GM12878 (cell line): ENCODE measurements at regions not wholly inside any gene's neighbourhood (a gene's known extent, or its start where the extent isn't known, plus 50 kb on each side); places are given as distances from the start of the nearest gene placed in this dataset.

Experiments used
- ATAC-seq: fragments of 200-7000 bp; cut with Tn5 transposase; 3 replicates; pipeline ENCODE4 v1.9.1; 2020; ENCODE audit warnings: mild to moderate bottlenecking, moderate library complexity
- BruUV-seq: library from RNA; stranded (reverse); fragments of 400-500 nt; replicated peaks from 2 replicates; lab custom pipeline; 2021; lab: Mats Ljungman, UMichigan
- CTCF ChIA-PET: fragments of 300-600 bp; sonication (Branson Sonifier 250); formaldehyde crosslinking; extraction: SDS; loops from one replicate; lab custom pipeline; 2021; ENCODE audit warnings: inconsistent platforms; lab: Yijun Ruan, JAX
- POLR2A ChIA-PET: fragments of 350-600 bp; formaldehyde crosslinking; extraction: SDS; loops from one replicate; lab custom pipeline; 2021; ENCODE audit warnings: inconsistent platforms; lab: Charles Lee
- RAD21 ChIA-PET: fragments of 300-600 bp; sonication (Branson Sonifier 250); formaldehyde crosslinking; loops from one replicate; lab custom pipeline; 2023; ENCODE audit warnings: antibody characterized with exemption; ENCODE audit not compliant: unreplicated experiment; lab: Charles Lee
- SMC1A ChIA-PET: fragments of 300-600 bp; sonication (Branson Sonifier 250); formaldehyde crosslinking; loops from one replicate; lab custom pipeline; 2023; ENCODE audit not compliant: unreplicated experiment, uncharacterized antibody; lab: Charles Lee
- DNase-seq: peaks from one replicate; pipeline ENCODE4 v3.0.0-alpha.2; 2011; ENCODE audit warnings: low read depth, low spot score
- FAIRE-seq: peaks from 3 replicates; lab custom pipeline; 2011; peaks lifted over from hg19 to GRCh38; lab: Jason Lieb, UNC
- H2AFZ ChIP-seq: 2 replicates; pipeline ENCODE4 v1.6.0; 2011; ENCODE audit warnings: low read depth, low read length, control low read depth; ENCODE audit not compliant: control insufficient read depth
- H3K27ac ChIP-seq: 2 replicates; pipeline ENCODE4 v1.5.1; 2011; ENCODE audit warnings: control low read depth; ENCODE audit not compliant: control insufficient read depth, insufficient read depth
- H3K27me3 ChIP-seq, 2 experiments: replicated peaks in 1 of 2; 2 replicates each; pipeline versions ENCODE4 v1.6.0 to v1.6.1; 2011; ENCODE audit warnings: low read length in 1 of 2; ENCODE audit not compliant: control insufficient read depth in 2 of 2, insufficient read depth in 2 of 2
- H3K36me3 ChIP-seq, 2 experiments: 2 replicates each; pipeline ENCODE4 v1.5.1; 2011; ENCODE audit warnings: low read length in 1 of 2; ENCODE audit not compliant: control insufficient read depth in 2 of 2, insufficient read depth in 2 of 2
- H3K4me1 ChIP-seq: 2 replicates; pipeline ENCODE4 v1.6.1; 2011; ENCODE audit warnings: mild to moderate bottlenecking, low read length, moderate library complexity, mixed read lengths; ENCODE audit not compliant: control insufficient read depth, insufficient read depth
- H3K4me2 ChIP-seq: 2 replicates; pipeline ENCODE4 v1.6.0; 2011; ENCODE audit warnings: control low read depth; ENCODE audit not compliant: control insufficient read depth, insufficient read depth
- H3K4me3 ChIP-seq: fragments of 200-600 bp; sonication (generic); 2 replicates; pipeline ENCODE4 v1.5.1; 2016
- H3K79me2 ChIP-seq: 2 replicates; pipeline ENCODE4 v1.6.0; 2011; ENCODE audit warnings: low read length; ENCODE audit not compliant: control insufficient read depth, insufficient read depth
- H3K9ac ChIP-seq: 2 replicates; pipeline ENCODE4 v1.8.0; 2011; ENCODE audit warnings: low read length, control low read depth, mixed read lengths; ENCODE audit not compliant: control insufficient read depth, insufficient read depth
- H3K9me3 ChIP-seq: replicated peaks from 3 replicates; pipeline ENCODE4 v1.5.1; 2011; ENCODE audit warnings: mild to moderate bottlenecking, low read length; ENCODE audit not compliant: control insufficient read depth, insufficient read depth
- H4K20me1 ChIP-seq: 2 replicates; pipeline ENCODE4 v1.6.0; 2011; ENCODE audit not compliant: control insufficient read depth, insufficient read depth
- ASH2L ChIP-seq: fragments of 300-600, 200-600 bp; sonication (generic); IDR thresholded peaks from 2 replicates; pipeline ENCODE4 v1.6.1; 2017; ENCODE audit warnings: low read depth, mild to moderate bottlenecking, borderline replicate concordance
- EED ChIP-seq: sonication (generic); IDR thresholded peaks from 2 replicates; pipeline ENCODE4 v1.6.1; 2016; ENCODE audit warnings: antibody characterized with exemption, low read depth
- EZH2 ChIP-seq: IDR thresholded peaks from 2 replicates; pipeline ENCODE4 v1.6.1; 2012; ENCODE audit warnings: low read depth, mild to moderate bottlenecking, control low read depth, inconsistent platforms, low read length, borderline replicate concordance; ENCODE audit not compliant: control insufficient read depth
- FOS ChIP-seq: IDR thresholded peaks from 3 replicates; pipeline ENCODE4 v1.6.1; 2011; ENCODE audit warnings: borderline replicate concordance; ENCODE audit not compliant: insufficient read length; ENCODE audit errors: extremely low read depth
- HCFC1 ChIP-seq: fragments of 150-350 bp; IDR thresholded peaks from 2 replicates; pipeline ENCODE4 v1.6.1; 2014; ENCODE audit warnings: low read length
- NFIC ChIP-seq: IDR thresholded peaks from 2 replicates; pipeline ENCODE4 v1.6.1; 2012; ENCODE audit warnings: low read depth, mild to moderate bottlenecking, inconsistent platforms, low read length, moderate library complexity
- PAX5 ChIP-seq: IDR thresholded peaks from 2 replicates; pipeline ENCODE4 v1.6.1; 2011; ENCODE audit warnings: low read depth, low read length, borderline replicate concordance
- PAX8 ChIP-seq: fragments of 450-650 bp; IDR thresholded peaks from 2 replicates; pipeline ENCODE4 v1.6.1; 2017; ENCODE audit warnings: mild to moderate bottlenecking, moderate library complexity
- POLR2AphosphoS2 ChIP-seq: IDR thresholded peaks from 2 replicates; pipeline ENCODE4 v1.6.1; 2011; ENCODE audit warnings: low read depth, mild to moderate bottlenecking, low read length, improper control_type of control experiment, moderate library complexity
- SMAD1 ChIP-seq: fragments of 450-650 bp; IDR thresholded peaks from 2 replicates; pipeline ENCODE4 v1.6.1; 2018; ENCODE audit warnings: mild to moderate bottlenecking, low read depth; ENCODE audit not compliant: partially characterized antibody
- SREBF1 ChIP-seq: IDR thresholded peaks from 2 replicates; pipeline ENCODE4 v1.6.1; 2012; ENCODE audit warnings: mild to moderate bottlenecking, low read length
- ZZZ3 ChIP-seq: IDR thresholded peaks from 2 replicates; pipeline ENCODE4 v1.6.1; 2011; ENCODE audit warnings: low read depth; ENCODE audit not compliant: control insufficient read depth, insufficient read length
- WGBS: methylation state at CpG from one replicate; pipeline ENCODE4 v1.1.6; 2016; ENCODE audit warnings: low lambda C conversion rate; ENCODE audit not compliant: insufficient replicate concordance, insufficient coverage; ENCODE audit errors: missing lambda C conversion rate; 5-methylcytosine and 5-hydroxymethylcytosine counted together
- in situ Hi-C: fragments of 300-500 bp; cut with MboI; formaldehyde crosslinking; loops from 9 replicates; pipeline ENCODE4 v1.14.3; 2018; ENCODE audit warnings: mixed read lengths
- intact Hi-C: fragments of 100-400 bp; cut with micrococcal nuclease; formaldehyde crosslinking; loops from one replicate; pipeline ENCODE4 v1.14.2; 2022; ENCODE audit not compliant: unreplicated experiment
- TF ChIP-seq, protein P1 (sequence below): IDR thresholded peaks from 2 replicates; pipeline ENCODE4 v1.6.1; 2011; ENCODE audit warnings: borderline replicate concordance, low read depth, mild to moderate bottlenecking, moderate library complexity, mixed read lengths, low read length; ENCODE audit not compliant: insufficient read depth; ENCODE audit errors: extremely low read length

DNA sequence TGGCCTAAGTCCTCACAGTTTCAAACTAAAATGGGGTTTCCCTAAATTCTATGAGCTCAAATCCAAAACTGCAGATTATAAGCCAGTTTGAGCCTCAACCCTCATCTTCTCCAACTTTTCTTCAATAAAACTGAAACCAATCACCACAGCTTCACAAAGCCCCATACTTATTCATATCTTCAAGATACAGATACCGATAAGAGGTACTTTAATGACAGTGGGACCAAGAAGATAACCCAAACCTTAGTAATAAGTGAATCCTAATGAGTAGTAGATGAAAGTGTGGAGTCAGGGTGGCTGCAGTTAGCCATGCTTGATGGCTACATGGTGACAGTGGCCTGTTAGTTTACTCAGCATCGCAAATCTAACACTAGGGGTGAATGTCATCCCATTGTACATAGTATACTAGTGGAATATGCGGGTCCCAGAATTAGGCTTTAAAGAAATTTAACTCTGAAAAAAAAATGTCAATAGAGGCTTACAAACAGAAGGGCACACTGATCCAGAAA, 395.8 kb upstream of the PHF14 start:
- intact Hi-C loops, result no loop called here
- H3K9ac ChIP-seq, result no peak overlapping the region
- no peaks in the 10 kb centered on the region for H3K36me3 ChIP-seq
- ATAC-seq (no peak; the same call in 2 of the 3 replicates), FAIRE-seq (no peak), DNase-seq (no peak)
- in situ Hi-C loops, result no loop called here
- no peak overlapping the region for H2AFZ ChIP-seq
- H3K27me3 ChIP-seq, result no peaks in the 10 kb centered on the region
- no peak for TF ChIP-seq HCFC1
- no peak for TF ChIP-seq SMAD1
- TF ChIP-seq EZH2, result no peak
- RAD21 ChIA-PET, result no interaction called here
- no peaks in the 10 kb centered on the region for H3K4me1 ChIP-seq
- POLR2A ChIA-PET, result interaction anchor here (0.8 kb wide), 1 partner anchor 16 kb away, joined by 3 read pairs; no protein-coding TSS in a partner anchor
- no peaks in the 10 kb centered on the region; the same call in 2 of the 3 replicates for H3K9me3 ChIP-seq
- no peaks in the 10 kb centered on the region for H4K20me1 ChIP-seq
- no peak overlapping the region for H3K27ac ChIP-seq
- H3K4me2 ChIP-seq, result no peak overlapping the region
- H3K4me3 ChIP-seq, result no peak overlapping the region
- H3K79me2 ChIP-seq, result no peaks in the 10 kb centered on the region
- CTCF ChIA-PET, result interaction anchor here (1.2 kb wide), 1 partner anchor 99 kb away, joined by 3 read pairs; no protein-coding TSS in a partner anchor
- WGBS, result 73% methylated on average over 3 of the region's 3 CpGs
- SMC1A ChIA-PET, result interaction anchor here (0.7 to 1.4 kb wide), 3 partner anchors 19 to 686 kb away, joined by 3 read pairs; no protein-coding TSS in a partner anchor
- BruUV-seq, result no TSS peak

GRCh38 chr7:10579561-10579960, 394.1 kb upstream of the PHF14 start:
- H3K36me3 ChIP-seq, result no peaks in the 10 kb centered on the region
- no peaks in the 10 kb centered on the region; the same call in 2 of the 3 replicates for H3K9me3 ChIP-seq
- WGBS, result 24% methylated on average over 3 of the region's 3 CpGs
- no peak overlapping the region for H3K4me2 ChIP-seq
- no peaks in the 10 kb centered on the region for H3K27me3 ChIP-seq
- no peak for TF ChIP-seq NFIC
- TF ChIP-seq PAX8, result no peak
- no peak for TF ChIP-seq ZZZ3
- TF ChIP-seq POLR2AphosphoS2, result no peak
- no peak for TF ChIP-seq FOS
- no peak for TF ChIP-seq ASH2L
- TF ChIP-seq PAX5, result no peak
- TF ChIP-seq EED, result no peak
- TF ChIP-seq, protein P1, sequence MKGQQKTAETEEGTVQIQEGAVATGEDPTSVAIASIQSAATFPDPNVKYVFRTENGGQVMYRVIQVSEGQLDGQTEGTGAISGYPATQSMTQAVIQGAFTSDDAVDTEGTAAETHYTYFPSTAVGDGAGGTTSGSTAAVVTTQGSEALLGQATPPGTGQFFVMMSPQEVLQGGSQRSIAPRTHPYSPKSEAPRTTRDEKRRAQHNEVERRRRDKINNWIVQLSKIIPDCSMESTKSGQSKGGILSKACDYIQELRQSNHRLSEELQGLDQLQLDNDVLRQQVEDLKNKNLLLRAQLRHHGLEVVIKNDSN, result no peak
- no peak for TF ChIP-seq SREBF1
- DNase-seq (no peak), ATAC-seq (no peak), FAIRE-seq (no peak)
- no peak overlapping the region for H3K4me3 ChIP-seq
- ChIA-PET SMC1A (no interaction called here), RAD21 (no interaction called here), POLR2A (no interaction called here), CTCF (no interaction called here)
- no peak overlapping the region for H3K9ac ChIP-seq
- intact Hi-C loops (no loop called here), in situ Hi-C loops (no loop called here)
- no TSS peak for BruUV-seq
- H3K4me1 ChIP-seq, result no peaks in the 10 kb centered on the region
- H2AFZ ChIP-seq, result no peak overlapping the region
- H3K79me2 ChIP-seq, result no peaks in the 10 kb centered on the region
- H3K27ac ChIP-seq, result no peak overlapping the region
- H4K20me1 ChIP-seq, result no peaks in the 10 kb centered on the region
